MM.1S (cell line): ENCODE measurements at regions not wholly inside any gene's neighbourhood (a gene's known extent, or its start where the extent isn't known, plus 50 kb on each side); places are given as distances from the start of the nearest gene placed in this dataset.

ENCODE experiments used
- DNase-seq: peaks from one replicate; pipeline ENCODE4 v3.0.0-alpha.2; 2015
- H2AFZ ChIP-seq: fragments of 300-600 bp; sonication (generic); 2 replicates; pipeline ENCODE4 v1.6.0; 2016; ENCODE audit warnings: antibody characterized with exemption, low read length
- H3F3A ChIP-seq: fragments of 300-600 bp; sonication (generic); 2 replicates; pipeline ENCODE4 v1.6.1; 2016; ENCODE audit warnings: mild to moderate bottlenecking, antibody characterized with exemption, low read length, moderate library complexity, mixed read lengths; ENCODE audit not compliant: insufficient read depth
- H3K27ac ChIP-seq: fragments of 300-600 bp; sonication (generic); 2 replicates; pipeline ENCODE4 v1.5.1; 2016; ENCODE audit warnings: mild to moderate bottlenecking, low read length
- H3K27me3 ChIP-seq: fragments of 300-600 bp; sonication (generic); replicated peaks from 2 replicates; pipeline ENCODE4 v1.6.0; 2016; ENCODE audit warnings: low read length; ENCODE audit not compliant: insufficient read depth
- H3K36me3 ChIP-seq: fragments of 300-600 bp; sonication (generic); replicated peaks from 2 replicates; pipeline ENCODE4 v1.6.1; 2016; ENCODE audit warnings: mild to moderate bottlenecking, low read length, mixed read lengths; ENCODE audit not compliant: insufficient read depth
- H3K4me1 ChIP-seq: fragments of 300-600 bp; sonication (generic); 2 replicates; pipeline ENCODE4 v1.6.1; 2016; ENCODE audit warnings: low read length, mixed read lengths
- H3K4me2 ChIP-seq: fragments of 300-600 bp; sonication (generic); 2 replicates; pipeline ENCODE4 v1.6.0; 2016; ENCODE audit warnings: low read depth, low read length
- H3K4me3 ChIP-seq: fragments of 300-600 bp; sonication (generic); 2 replicates; pipeline ENCODE4 v1.5.1; 2016; ENCODE audit warnings: low read length, mixed read lengths
- H3K79me2 ChIP-seq: fragments of 300-600 bp; sonication (generic); 2 replicates; pipeline ENCODE4 v1.6.1; 2016; ENCODE audit warnings: mixed run types, low read length, mixed read lengths
- H3K9ac ChIP-seq: fragments of 300-600 bp; sonication (generic); 2 replicates; pipeline ENCODE4 v1.6.1; 2016; ENCODE audit warnings: low read length, mixed read lengths
- H3K9me2 ChIP-seq: fragments of 300-600 bp; sonication (generic); replicated peaks from 2 replicates; pipeline ENCODE4 v1.6.1; 2016; ENCODE audit warnings: mild to moderate bottlenecking, low read length, mixed read lengths; ENCODE audit not compliant: insufficient read depth
- H3K9me3 ChIP-seq: fragments of 300-600 bp; sonication (generic); replicated peaks from 2 replicates; pipeline ENCODE4 v1.6.1; 2016; ENCODE audit warnings: mild to moderate bottlenecking, low read length, mixed read lengths; ENCODE audit not compliant: insufficient read depth
- H4K20me1 ChIP-seq: fragments of 300-600 bp; sonication (generic); 2 replicates; pipeline ENCODE4 v1.6.1; 2016; ENCODE audit warnings: mild to moderate bottlenecking, low read length, moderate library complexity, mixed read lengths; ENCODE audit not compliant: insufficient read depth
- EZH2 ChIP-seq: fragments of 300-600 bp; sonication (generic); optimal IDR thresholded peaks from 2 replicates; pipeline ENCODE3; 2017; ENCODE audit warnings: low read depth, mild to moderate bottlenecking, antibody characterized with exemption, low read length, mixed read lengths
- EZH2phosphoT487 ChIP-seq: fragments of 300-600 bp; sonication (generic); IDR thresholded peaks from 2 replicates; pipeline ENCODE4 v1.6.1; 2018; ENCODE audit warnings: antibody characterized with exemption, low read length
- TF ChIP-seq, protein P1 (sequence below): fragments of 300-600 bp; sonication (generic); IDR thresholded peaks from 2 replicates; pipeline ENCODE4 v1.5.1; 2016; ENCODE audit warnings: antibody characterized with exemption, low read length, mixed read lengths

DNA sequence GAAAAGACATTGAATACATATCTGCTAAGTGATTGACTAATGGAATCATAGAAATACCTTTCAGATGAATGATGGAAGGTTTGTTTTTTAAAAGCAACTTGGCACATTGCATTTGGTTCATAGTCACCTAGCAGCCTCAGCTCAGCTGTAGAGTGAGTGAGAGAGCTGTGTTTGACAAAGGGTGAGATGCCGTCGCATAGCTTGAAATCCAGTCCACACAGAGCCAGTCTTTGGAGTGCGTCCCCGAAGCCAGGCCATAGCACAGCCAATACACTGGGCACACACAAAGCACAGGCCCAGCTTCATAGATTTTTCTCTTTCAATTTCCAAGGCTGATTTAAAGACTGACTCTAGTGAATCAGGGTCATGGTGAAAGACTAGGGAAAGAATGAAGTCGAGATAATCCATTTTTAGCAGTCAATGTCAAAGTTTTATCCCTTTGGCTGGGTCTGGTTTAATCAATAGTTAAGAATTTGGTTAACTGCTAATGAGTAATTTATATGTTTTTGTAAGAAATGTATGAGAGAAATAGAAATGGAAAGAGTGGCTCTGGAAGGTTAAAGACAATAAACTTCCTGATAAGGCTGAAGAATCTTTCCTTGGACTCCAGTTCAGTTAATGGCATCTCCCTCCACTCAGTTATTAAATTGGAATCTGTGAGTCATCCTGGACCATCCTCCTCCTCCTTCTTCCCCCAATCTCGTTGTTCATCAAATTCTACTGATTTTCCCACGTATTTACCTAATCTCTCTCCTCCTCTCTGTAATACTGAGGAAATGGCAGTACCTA lies 101.2 kb upstream of the IRF2BP2 start:
- Histone ChIP-seq H3K9ac (no peak overlapping the region), H3K9me2 (no peaks in the 10 kb centered on the region), H3K9me3 (no peaks in the 10 kb centered on the region), H2AFZ (no peak overlapping the region), H3K4me2 (no peak overlapping the region), H4K20me1 (no peaks in the 10 kb centered on the region), H3K4me3 (no peak overlapping the region), H3K79me2 (no peaks in the 10 kb centered on the region), H3K27me3 (no peaks in the 10 kb centered on the region), H3K4me1 (no peaks in the 10 kb centered on the region), H3F3A (no peaks in the 10 kb centered on the region), H3K36me3 (no peaks in the 10 kb centered on the region), H3K27ac (no peak overlapping the region)
- DNase-seq, result no peak
- no peak for TF ChIP-seq EZH2
- TF ChIP-seq EZH2phosphoT487, result no peak
- TF ChIP-seq, protein P1, sequence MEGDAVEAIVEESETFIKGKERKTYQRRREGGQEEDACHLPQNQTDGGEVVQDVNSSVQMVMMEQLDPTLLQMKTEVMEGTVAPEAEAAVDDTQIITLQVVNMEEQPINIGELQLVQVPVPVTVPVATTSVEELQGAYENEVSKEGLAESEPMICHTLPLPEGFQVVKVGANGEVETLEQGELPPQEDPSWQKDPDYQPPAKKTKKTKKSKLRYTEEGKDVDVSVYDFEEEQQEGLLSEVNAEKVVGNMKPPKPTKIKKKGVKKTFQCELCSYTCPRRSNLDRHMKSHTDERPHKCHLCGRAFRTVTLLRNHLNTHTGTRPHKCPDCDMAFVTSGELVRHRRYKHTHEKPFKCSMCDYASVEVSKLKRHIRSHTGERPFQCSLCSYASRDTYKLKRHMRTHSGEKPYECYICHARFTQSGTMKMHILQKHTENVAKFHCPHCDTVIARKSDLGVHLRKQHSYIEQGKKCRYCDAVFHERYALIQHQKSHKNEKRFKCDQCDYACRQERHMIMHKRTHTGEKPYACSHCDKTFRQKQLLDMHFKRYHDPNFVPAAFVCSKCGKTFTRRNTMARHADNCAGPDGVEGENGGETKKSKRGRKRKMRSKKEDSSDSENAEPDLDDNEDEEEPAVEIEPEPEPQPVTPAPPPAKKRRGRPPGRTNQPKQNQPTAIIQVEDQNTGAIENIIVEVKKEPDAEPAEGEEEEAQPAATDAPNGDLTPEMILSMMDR, result no peak

GRCh38 chr1:234710381-234710780 lies 100.4 kb upstream of the IRF2BP2 start:
- H3K9me2 ChIP-seq, result no peaks in the 10 kb centered on the region
- no peaks in the 10 kb centered on the region for H3K27me3 ChIP-seq
- no peak overlapping the region for H2AFZ ChIP-seq
- no peak overlapping the region for H3K4me3 ChIP-seq
- TF ChIP-seq EZH2phosphoT487 (no peak), EZH2 (no peak)
- TF ChIP-seq, protein P1, result no peak
- no peak overlapping the region for H3K27ac ChIP-seq
- DNase-seq, result no peak
- no peaks in the 10 kb centered on the region for H3K36me3 ChIP-seq
- no peaks in the 10 kb centered on the region for H3K4me1 ChIP-seq
- H4K20me1 ChIP-seq, result no peaks in the 10 kb centered on the region
- H3F3A ChIP-seq, result no peaks in the 10 kb centered on the region
- no peaks in the 10 kb centered on the region for H3K79me2 ChIP-seq
- H3K4me2 ChIP-seq, result no peak overlapping the region
- H3K9ac ChIP-seq, result no peak overlapping the region
- no peaks in the 10 kb centered on the region for H3K9me3 ChIP-seq

GRCh38 chr1:234709473-234710228 lies 99.7 kb upstream of the IRF2BP2 start:
- H3K4me3 ChIP-seq, result no peak overlapping the region
- no peaks in the 10 kb centered on the region for H3K9me3 ChIP-seq
- no peak overlapping the region for H3K9ac ChIP-seq
- H3K79me2 ChIP-seq, result no peaks in the 10 kb centered on the region
- H3K4me2 ChIP-seq, result no peak overlapping the region
- H3F3A ChIP-seq, result no peaks in the 10 kb centered on the region
- H2AFZ ChIP-seq, result no peak overlapping the region
- H3K9me2 ChIP-seq, result no peaks in the 10 kb centered on the region
- TF ChIP-seq, protein P1, result no peak
- TF ChIP-seq EZH2 (no peak), EZH2phosphoT487 (no peak)
- H3K36me3 ChIP-seq, result no peaks in the 10 kb centered on the region
- no peak for DNase-seq
- H4K20me1 ChIP-seq, result no peaks in the 10 kb centered on the region
- H3K4me1 ChIP-seq, result no peaks in the 10 kb centered on the region
- H3K27ac ChIP-seq, result no peak overlapping the region
- H3K27me3 ChIP-seq, result no peaks in the 10 kb centered on the region
